HG03469 (cell line): ENCODE measurements at regions not wholly inside any gene's neighbourhood (a gene's known extent, or its start where the extent isn't known, plus 50 kb on each side); places are given as distances from the start of the nearest gene placed in this dataset.
"Not testable (repeated sequence)": the region's sequence is repeated elsewhere in the genome, so short reads cannot be mapped to it uniquely, and the experiment has no call there.

ENCODE experiments used
- ATAC-seq: cut with Tn5 transposase; IDR thresholded peaks from one replicate; pipeline ENCODE4 v1.9.1; 2021; ENCODE audit warnings: mild to moderate bottlenecking, moderate library complexity, moderate number of reproducible peaks; ENCODE audit not compliant: unreplicated experiment

- ATAC-seq, result no peak
Observed at GRCh38 chr16:52113533-52114183, 433.3 kb downstream of the TOX3 start.

- not testable (repeated sequence) for ATAC-seq
Observed at GRCh38 chr16:52104993-52105392, 441.9 kb downstream of the TOX3 start.

GRCh38 chr16:52103791-52104190, 443.2 kb downstream of the TOX3 start:
- no peak for ATAC-seq

DNA sequence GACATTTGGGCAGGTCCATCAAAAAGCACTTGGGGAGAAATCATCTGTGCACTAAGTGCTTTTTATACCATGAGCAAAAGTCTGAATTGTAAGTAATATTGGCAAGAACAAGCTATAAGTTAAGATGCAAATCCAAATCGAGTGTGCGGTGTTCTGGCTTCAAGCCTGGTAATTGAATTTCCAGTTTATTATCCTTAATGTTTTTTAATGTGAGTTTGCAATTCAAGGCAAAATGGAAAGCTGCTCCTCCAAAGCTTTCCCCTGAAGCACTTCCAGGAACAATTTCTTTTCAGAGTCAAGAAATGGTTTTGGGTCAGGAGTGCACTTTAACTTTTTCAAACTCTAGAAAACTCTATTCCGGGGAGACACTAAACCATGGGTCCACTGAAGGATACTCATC, 445.7 kb downstream of the TOX3 start:
- no peak for ATAC-seq

DNA sequence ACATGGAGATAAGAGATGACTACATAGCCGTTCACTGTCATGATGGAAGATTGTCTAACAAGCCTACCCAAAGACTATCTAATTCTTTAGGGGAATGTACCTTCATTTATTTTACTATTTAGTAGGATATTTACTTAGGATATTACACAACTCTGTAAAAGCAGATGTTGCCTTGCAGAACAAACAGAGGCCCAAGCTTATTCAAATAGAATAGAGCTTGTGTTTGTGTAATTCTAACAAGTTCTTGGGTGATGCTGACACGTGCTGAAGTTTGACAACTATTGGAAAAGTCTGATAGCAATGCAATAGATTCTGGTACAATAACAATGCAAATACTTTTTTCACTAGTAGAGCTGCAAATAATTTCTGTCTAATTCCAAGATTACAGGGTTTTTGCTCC, 447.6 kb downstream of the TOX3 start:
- no peak for ATAC-seq

- no peak for ATAC-seq
Observed at GRCh38 chr16:52095471-52095870, 451.5 kb downstream of the TOX3 start.

GRCh38 chr16:52092126-52092525, 454.8 kb downstream of the TOX3 start:
- ATAC-seq, result no peak

GRCh38 chr16:52090080-52090479, 456.9 kb downstream of the TOX3 start:
- ATAC-seq, result no peak

DNA sequence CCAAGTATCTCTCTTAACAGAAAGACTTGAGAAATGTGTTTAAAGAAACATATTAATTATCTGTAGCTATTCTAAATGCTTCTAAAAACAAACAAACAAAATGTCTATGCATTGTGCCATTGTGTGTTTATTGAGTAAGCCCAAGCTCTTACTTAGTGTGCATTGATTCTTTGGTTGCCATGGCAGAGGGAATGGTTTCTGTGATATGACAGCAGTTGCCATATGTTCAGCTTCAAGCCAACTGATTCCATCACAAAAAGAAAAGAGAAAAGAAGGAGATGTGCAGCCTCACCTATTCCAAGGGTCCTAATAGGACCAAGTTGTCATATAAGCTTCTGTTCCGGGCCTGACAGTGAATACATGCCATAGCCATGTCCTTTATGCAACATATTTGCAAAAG, 457.5 kb downstream of the TOX3 start:
- ATAC-seq, result no peak

DNA sequence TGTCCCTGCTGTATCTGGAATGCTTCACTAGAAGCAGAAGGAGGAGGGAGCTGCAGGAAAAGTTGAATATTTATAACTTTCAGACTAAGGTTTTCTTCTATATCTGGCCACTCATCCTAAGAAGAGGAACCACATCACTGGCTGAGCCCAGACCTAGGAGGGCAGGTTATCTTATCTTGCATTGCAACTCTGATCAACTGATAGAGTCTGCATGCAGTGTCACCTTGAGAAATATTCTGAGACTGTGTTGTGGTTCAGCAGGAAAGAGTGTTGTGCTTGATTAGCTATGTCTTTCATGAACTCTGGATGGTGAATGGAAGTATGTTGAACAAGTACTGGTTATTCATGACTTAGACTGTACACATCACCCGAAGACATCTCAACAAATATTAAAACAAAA, 460.0 kb downstream of the TOX3 start:
- no peak for ATAC-seq

GRCh38 chr16:52078716-52079655, 468.0 kb downstream of the TOX3 start:
- no peak for ATAC-seq

DNA sequence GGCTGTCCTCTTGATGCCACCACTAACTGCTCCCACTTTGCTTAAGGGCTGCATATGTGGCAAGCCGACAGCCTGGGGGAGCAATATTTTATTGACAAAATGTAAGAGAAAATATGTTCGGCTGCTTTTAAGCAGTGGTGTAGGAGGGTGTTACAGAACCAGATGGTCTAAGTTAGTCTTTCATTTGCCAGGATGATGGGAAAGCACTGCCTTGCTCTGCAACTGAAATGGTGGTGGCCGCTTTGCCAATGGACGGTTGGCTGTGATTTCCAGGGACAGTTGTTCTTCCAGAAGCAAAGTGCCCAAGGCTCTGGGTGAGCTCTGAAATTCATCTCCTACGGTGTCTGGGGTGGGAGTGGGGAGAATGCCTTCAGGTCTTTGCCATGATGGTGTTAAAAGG, 469.3 kb downstream of the TOX3 start:
- ATAC-seq, result no peak

GRCh38 chr16:52076801-52077201, 470.1 kb downstream of the TOX3 start:
- no peak for ATAC-seq

DNA sequence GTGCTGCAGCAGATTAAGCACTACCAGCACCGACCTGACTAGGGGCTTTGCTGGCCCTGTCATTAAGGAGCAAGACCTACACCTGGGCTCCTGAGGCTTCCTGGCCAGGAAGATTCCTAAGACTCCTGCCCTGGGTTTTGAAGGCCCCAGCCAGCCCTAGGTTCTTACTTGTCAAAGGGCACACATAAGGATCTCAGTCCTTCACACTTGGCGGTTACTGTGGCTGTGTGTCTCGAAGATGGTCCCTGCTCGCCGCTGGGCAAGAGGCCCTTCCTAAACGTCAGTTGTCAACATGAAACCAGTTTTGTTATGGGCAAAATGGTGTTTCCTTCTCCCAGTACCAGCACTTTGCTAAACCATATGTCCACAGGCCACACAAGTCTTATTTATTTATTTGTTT, 470.6 kb downstream of the TOX3 start:
- no peak for ATAC-seq

DNA sequence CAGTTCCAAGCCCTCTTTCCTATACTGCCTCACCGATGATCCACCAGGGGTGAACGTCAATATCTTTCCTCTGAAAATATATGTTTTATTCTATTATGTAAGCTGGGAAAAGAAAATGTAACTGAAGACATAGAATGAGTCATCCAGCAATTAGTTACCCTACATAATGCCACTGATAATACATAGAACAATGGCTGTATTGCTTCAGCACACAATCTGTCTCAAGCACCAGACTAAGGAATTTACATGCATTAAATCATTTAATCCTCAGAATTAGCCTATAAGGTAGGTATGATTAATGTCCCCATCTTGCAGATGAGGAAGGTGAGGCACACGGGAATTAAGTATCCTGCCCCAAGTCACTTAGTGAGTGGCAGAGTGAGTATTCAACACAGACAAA, 472.8 kb downstream of the TOX3 start:
- ATAC-seq, result no peak

DNA sequence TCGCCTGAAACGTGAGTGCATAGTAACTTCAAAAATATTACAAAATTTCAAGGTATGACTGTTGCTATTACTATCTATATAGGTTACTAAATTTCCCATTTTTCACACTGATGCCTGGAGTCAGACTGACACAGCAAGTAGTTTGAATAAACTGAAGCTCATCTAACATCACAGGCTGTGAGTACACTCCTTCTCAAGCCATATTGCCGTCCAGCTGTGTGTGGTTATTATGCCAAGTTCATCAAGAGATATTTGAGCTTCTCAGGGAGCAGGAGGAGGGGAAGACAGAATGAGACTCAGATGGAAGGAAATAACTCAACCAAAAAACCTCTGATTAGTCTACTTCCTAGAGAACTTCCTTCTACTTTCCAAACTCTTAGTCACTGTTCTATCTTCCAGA, 473.9 kb downstream of the TOX3 start:
- ATAC-seq, result no peak

GRCh38 chr16:52071101-52071500, 475.8 kb downstream of the TOX3 start:
- ATAC-seq, result no peak

- ATAC-seq, result no peak
Observed at GRCh38 chr16:52070341-52071057, 476.4 kb downstream of the TOX3 start.

DNA sequence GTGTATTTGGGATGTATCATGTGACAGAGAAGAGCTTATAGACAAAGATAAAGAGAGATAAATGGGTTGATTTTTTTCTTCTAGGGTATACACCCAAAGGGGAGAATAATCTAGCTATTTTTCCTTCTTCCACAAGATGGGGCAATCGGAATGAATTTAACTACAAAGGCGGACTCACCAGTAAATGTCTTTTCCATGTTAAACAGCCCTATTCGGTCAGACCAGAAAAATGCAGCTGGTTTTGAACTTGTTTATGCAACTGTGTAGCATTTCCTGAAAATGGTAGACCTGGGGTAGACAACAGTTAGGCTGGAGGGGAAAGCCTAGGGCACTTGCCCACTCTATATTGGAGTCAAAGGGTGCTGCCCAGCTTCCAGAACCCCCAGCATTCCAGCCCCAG, 477.1 kb downstream of the TOX3 start:
- ATAC-seq, result no peak

GRCh38 chr16:52068447-52069074, 478.4 kb downstream of the TOX3 start:
- no peak for ATAC-seq

GRCh38 chr16:52066962-52067361, 480.0 kb downstream of the TOX3 start:
- ATAC-seq, result no peak
